Endothelial cell of umbilical vein (primary cell): ENCODE measurements at regions not wholly inside any gene's neighbourhood (a gene's known extent, or its start where the extent isn't known, plus 50 kb on each side); places are given as distances from the start of the nearest gene placed in this dataset.

ENCODE experiments used
- BruUV-seq: library from RNA; stranded (reverse); fragments of 400-500 nt; replicated peaks from 2 replicates; lab custom pipeline; 2021; lab: Mats Ljungman, UMichigan
- CTCF ChIA-PET: fragments of 300-600, 350-600 bp; sonication (Branson Sonifier 250); formaldehyde crosslinking; loops from one replicate; lab custom pipeline; 2021; ENCODE audit warnings: antibody characterized with exemption, inconsistent platforms; lab: Charles Lee
- POLR2A ChIA-PET: fragments of 300-600, 350-600 bp; sonication (Branson Sonifier 250); formaldehyde crosslinking; loops from one replicate; lab custom pipeline; 2021; ENCODE audit warnings: antibody characterized with exemption, inconsistent platforms; lab: Charles Lee
- DNase-seq: peaks from one replicate; pipeline ENCODE4 v3.0.0-alpha.2; 2011; ENCODE audit warnings: low read depth, low spot score
- FAIRE-seq: peaks from 2 replicates; lab custom pipeline; 2011; peaks lifted over from hg19 to GRCh38; lab: Jason Lieb, UNC
- H2AFZ ChIP-seq: 2 replicates; pipeline ENCODE4 v1.6.0; 2012; ENCODE audit warnings: low read depth, low read length, control low read depth, inconsistent platforms
- H3K27ac ChIP-seq: 2 replicates; pipeline ENCODE4 v1.5.1; 2011; ENCODE audit warnings: low read depth, mild to moderate bottlenecking, control low read depth, low read length, moderate library complexity; ENCODE audit not compliant: insufficient read depth
- H3K27me3 ChIP-seq, 2 experiments: 2 replicates each; pipeline versions ENCODE4 v1.6.0 to v1.6.1; 2011; ENCODE audit warnings: low read length in 2 of 2, mixed read lengths in 1 of 2; ENCODE audit not compliant: control insufficient read depth in 2 of 2, insufficient read depth in 2 of 2
- H3K36me3 ChIP-seq, 2 experiments: 2 replicates in 1 of 2; 3 replicates in 1 of 2; pipeline ENCODE4 v1.5.1; 2011; ENCODE audit warnings: low read length in 2 of 2, mild to moderate bottlenecking in 1 of 2, moderate library complexity in 1 of 2; ENCODE audit not compliant: control insufficient read depth in 2 of 2, insufficient read depth in 2 of 2; ENCODE audit errors: extremely low read depth in 1 of 2
- H3K4me1 ChIP-seq: 3 replicates; pipeline ENCODE4 v1.5.1; 2011; ENCODE audit warnings: mild to moderate bottlenecking, low read length; ENCODE audit not compliant: control insufficient read depth, insufficient read depth; ENCODE audit errors: extremely low read depth
- H3K4me2 ChIP-seq: 2 replicates; pipeline ENCODE4 v1.6.1; 2011; ENCODE audit warnings: low read length, control low read depth, mixed read lengths; ENCODE audit not compliant: insufficient read depth
- H3K4me3 ChIP-seq, 3 experiments: fragments of 200-600 bp in 1 of 3; sonication (generic), shearing (Covaris generic) in 1 of 3; replicated peaks in 1 of 3; 2 replicates each; pipeline ENCODE4 v1.5.1; 2011 to 2016; ENCODE audit warnings: control low read depth in 3 of 3, low read length in 3 of 3, mild to moderate bottlenecking in 2 of 3, inconsistent platforms in 1 of 3, low read depth in 1 of 3, moderate library complexity in 1 of 3; ENCODE audit not compliant: insufficient read depth in 1 of 3
- H3K79me2 ChIP-seq: 2 replicates; pipeline ENCODE4 v1.6.0; 2012; ENCODE audit warnings: low read length, inconsistent platforms; ENCODE audit not compliant: control insufficient read depth, insufficient read depth
- H3K9ac ChIP-seq: replicated peaks from 2 replicates; pipeline ENCODE3; 2011; ENCODE audit warnings: low read length, control low read depth; ENCODE audit not compliant: insufficient read depth; ENCODE audit errors: extremely low read depth
- H3K9me1 ChIP-seq: replicated peaks from 3 replicates; pipeline ENCODE4 v1.6.0; 2011; ENCODE audit warnings: mild to moderate bottlenecking, low read length; ENCODE audit not compliant: control insufficient read depth, insufficient read depth; ENCODE audit errors: extremely low read depth
- H3K9me3 ChIP-seq: replicated peaks from 2 replicates; pipeline ENCODE4 v1.5.1; 2012; ENCODE audit warnings: low read length, inconsistent platforms; ENCODE audit not compliant: control insufficient read depth, insufficient read depth
- H4K20me1 ChIP-seq: replicated peaks from 2 replicates; pipeline ENCODE3; 2011; ENCODE audit warnings: mild to moderate bottlenecking, low read length; ENCODE audit not compliant: control insufficient read depth, insufficient read depth; ENCODE audit errors: extremely low read depth
- EZH2 ChIP-seq: IDR thresholded peaks from 2 replicates; pipeline ENCODE4 v1.6.1; 2012; ENCODE audit warnings: borderline replicate concordance, low read depth, mild to moderate bottlenecking, moderate library complexity, low read length, inconsistent platforms; ENCODE audit not compliant: severe bottlenecking
- FOS ChIP-seq: IDR thresholded peaks from 2 replicates; pipeline ENCODE4 v1.6.1; 2011; ENCODE audit warnings: mild to moderate bottlenecking, low read length, moderate library complexity, borderline replicate concordance; ENCODE audit not compliant: insufficient read depth
- GATA2 ChIP-seq: IDR thresholded peaks from 2 replicates; pipeline ENCODE4 v1.7.0; 2011; ENCODE audit warnings: low read depth, mild to moderate bottlenecking, moderate library complexity, mixed read lengths, low read length; ENCODE audit not compliant: insufficient read length, insufficient read depth
- JUN ChIP-seq: IDR thresholded peaks from 2 replicates; pipeline ENCODE4 v1.6.1; 2011; ENCODE audit warnings: borderline replicate concordance, low read depth; ENCODE audit not compliant: insufficient read length, insufficient read depth
- MYC ChIP-seq: IDR thresholded peaks from one replicate; pipeline ENCODE4 v1.6.1; 2011; ENCODE audit warnings: mild to moderate bottlenecking, low read depth, low read length
- POLR2A ChIP-seq: IDR thresholded peaks from 2 replicates; pipeline ENCODE4 v1.6.1; 2012; ENCODE audit warnings: low read depth, mild to moderate bottlenecking, control low read depth, low read length
- POLR2AphosphoS5 ChIP-seq: IDR thresholded peaks from 2 replicates; pipeline ENCODE4 v1.6.1; 2012; ENCODE audit warnings: low read depth, mild to moderate bottlenecking, control low read depth, low read length, moderate library complexity; ENCODE audit not compliant: insufficient read depth
- dilution Hi-C: fragments of 300-500 bp; cut with MboI; formaldehyde crosslinking; loops from one replicate; pipeline ENCODE4 v1.15.0; 2019; ENCODE audit warnings: low sequenced_read_pairs; ENCODE audit not compliant: extremely low pct_ligation_motif_present
- intact Hi-C: fragments of 100-400 bp; cut with micrococcal nuclease; formaldehyde crosslinking; loops from one replicate; pipeline ENCODE4 v1.10.0; 2022
- TF ChIP-seq, protein P1 (sequence below), 2 donors: IDR thresholded peaks; 1 replicate in 1 of 2; 2 replicates in 1 of 2; pipeline ENCODE4 v1.5.1; 2011; ENCODE audit warnings: low read length in 2 of 2, mild to moderate bottlenecking in 2 of 2, moderate library complexity in 2 of 2, control low read depth in 1 of 2, inconsistent platforms in 1 of 2, low read depth in 1 of 2; ENCODE audit not compliant: insufficient read depth in 1 of 2; ENCODE audit errors: extremely low read depth in 1 of 2
- TF ChIP-seq, protein P2 (sequence below): IDR thresholded peaks from 2 replicates; pipeline ENCODE4 v1.6.1; 2011; ENCODE audit not compliant: insufficient read depth, insufficient read length

DNA sequence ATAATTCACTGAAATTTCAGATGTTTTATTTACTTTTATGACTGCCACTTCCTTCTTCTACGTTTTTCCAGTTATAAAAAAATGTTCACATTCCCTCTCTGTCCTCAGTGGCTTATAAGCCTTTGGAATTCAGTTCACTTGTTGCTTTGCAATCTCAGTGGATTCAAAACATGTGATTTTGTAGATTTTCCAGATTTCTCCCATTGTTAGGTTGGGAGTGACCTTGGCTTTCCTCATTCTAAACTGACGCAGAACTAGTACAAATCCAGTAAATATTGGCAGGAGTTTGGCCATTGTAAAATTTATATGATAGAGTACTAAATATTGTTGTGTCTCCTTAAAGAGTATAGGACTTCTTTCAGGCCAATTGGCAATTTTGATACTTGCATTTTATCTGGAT lies 812.3 kb upstream of the ROBO1 start:
- H3K27ac ChIP-seq = no peak overlapping the region
- TF ChIP-seq POLR2AphosphoS5 (no peak), JUN (no peak), EZH2 (no peak), MYC (no peak), GATA2 (no peak)
- TF ChIP-seq, protein P1, sequence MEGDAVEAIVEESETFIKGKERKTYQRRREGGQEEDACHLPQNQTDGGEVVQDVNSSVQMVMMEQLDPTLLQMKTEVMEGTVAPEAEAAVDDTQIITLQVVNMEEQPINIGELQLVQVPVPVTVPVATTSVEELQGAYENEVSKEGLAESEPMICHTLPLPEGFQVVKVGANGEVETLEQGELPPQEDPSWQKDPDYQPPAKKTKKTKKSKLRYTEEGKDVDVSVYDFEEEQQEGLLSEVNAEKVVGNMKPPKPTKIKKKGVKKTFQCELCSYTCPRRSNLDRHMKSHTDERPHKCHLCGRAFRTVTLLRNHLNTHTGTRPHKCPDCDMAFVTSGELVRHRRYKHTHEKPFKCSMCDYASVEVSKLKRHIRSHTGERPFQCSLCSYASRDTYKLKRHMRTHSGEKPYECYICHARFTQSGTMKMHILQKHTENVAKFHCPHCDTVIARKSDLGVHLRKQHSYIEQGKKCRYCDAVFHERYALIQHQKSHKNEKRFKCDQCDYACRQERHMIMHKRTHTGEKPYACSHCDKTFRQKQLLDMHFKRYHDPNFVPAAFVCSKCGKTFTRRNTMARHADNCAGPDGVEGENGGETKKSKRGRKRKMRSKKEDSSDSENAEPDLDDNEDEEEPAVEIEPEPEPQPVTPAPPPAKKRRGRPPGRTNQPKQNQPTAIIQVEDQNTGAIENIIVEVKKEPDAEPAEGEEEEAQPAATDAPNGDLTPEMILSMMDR (IDR thresholded peaks at IDR 0.05; ENCODE audit: extremely low read depth in 1 of 2, insufficient read depth in 1 of 2, low read depth in 1 of 2, low read length in 2 of 2) = no peak
- H3K27me3 ChIP-seq = no peaks in the 10 kb centered on the region
- H3K9ac ChIP-seq = no peak overlapping the region
- H4K20me1 ChIP-seq = no peaks in the 10 kb centered on the region
- intact Hi-C loops = no loop called here
- no peaks in the 10 kb centered on the region for H3K79me2 ChIP-seq
- H3K36me3 ChIP-seq = no peaks in the 10 kb centered on the region
- no peak overlapping the region for H3K4me2 ChIP-seq
- no TSS peak for BruUV-seq
- ChIA-PET CTCF (no interaction called here), POLR2A (no interaction called here)
- H2AFZ ChIP-seq = no peak overlapping the region
- H3K9me1 ChIP-seq = no peaks in the 10 kb centered on the region
- no peak overlapping the region for H3K4me3 ChIP-seq
- dilution Hi-C loops = no loop called here
- DNase-seq = no peak
- H3K4me1 ChIP-seq = no peaks in the 10 kb centered on the region
- H3K9me3 ChIP-seq = no peaks in the 10 kb centered on the region
- no peak for FAIRE-seq

DNA sequence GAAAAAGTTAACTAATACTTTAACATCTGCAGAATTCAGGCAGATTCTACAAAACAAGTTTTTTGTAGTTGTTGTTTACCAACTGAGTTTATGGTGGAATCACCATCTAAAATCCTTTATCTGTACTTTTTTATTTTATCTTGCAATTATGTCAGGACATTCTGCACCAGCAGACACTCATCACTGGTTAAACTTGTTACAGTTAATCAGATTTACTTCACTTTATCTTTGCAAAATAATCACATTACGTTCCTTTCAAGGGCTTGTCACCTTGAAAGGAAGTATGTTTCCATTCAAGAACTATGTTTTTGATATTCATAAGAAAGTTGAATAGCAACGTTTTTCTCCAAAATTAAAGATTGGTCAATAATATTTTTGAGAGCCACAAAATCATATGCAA lies 796.6 kb upstream of the ROBO1 start:
- dilution Hi-C loops = no loop called here
- H3K4me1 ChIP-seq = no peaks in the 10 kb centered on the region
- FAIRE-seq = no peak

More for the DNA sequence above, 796.6 kb upstream of the ROBO1 start:
- ChIA-PET CTCF (no interaction called here), POLR2A (no interaction called here)
- Histone ChIP-seq H3K4me2 (no peak overlapping the region), H3K9ac (no peak overlapping the region), H3K27ac (no peak overlapping the region), H3K36me3 (no peaks in the 10 kb centered on the region), H3K79me2 (no peaks in the 10 kb centered on the region), H3K9me1 (no peaks in the 10 kb centered on the region), H4K20me1 (no peaks in the 10 kb centered on the region), H3K27me3 (no peaks in the 10 kb centered on the region), H3K9me3 (no peaks in the 10 kb centered on the region), H2AFZ (no peak overlapping the region), H3K4me3 (no peak overlapping the region)
- intact Hi-C loops = no loop called here
- TF ChIP-seq JUN (no peak), FOS (no peak), POLR2A (no peak), GATA2 (no peak), POLR2AphosphoS5 (no peak), EZH2 (no peak), MYC (no peak)
- TF ChIP-seq, protein P2, sequence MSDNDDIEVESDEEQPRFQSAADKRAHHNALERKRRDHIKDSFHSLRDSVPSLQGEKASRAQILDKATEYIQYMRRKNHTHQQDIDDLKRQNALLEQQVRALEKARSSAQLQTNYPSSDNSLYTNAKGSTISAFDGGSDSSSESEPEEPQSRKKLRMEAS = no peak
- TF ChIP-seq, protein P1 (IDR thresholded peaks at IDR 0.05; ENCODE audit: extremely low read depth in 1 of 2, insufficient read depth in 1 of 2, low read depth in 1 of 2, low read length in 2 of 2) = no peak
- DNase-seq = no peak
- BruUV-seq = no TSS peak
